ENCODE measurements at regions not wholly inside any gene's neighbourhood (a gene's known extent, or its start where the extent isn't known, plus 50 kb on each side); places are given as distances from the start of the nearest gene placed in this dataset.
"Not testable (repeated sequence)": the region's sequence is repeated elsewhere in the genome, so short reads cannot be mapped to it uniquely, and the experiment has no call there.

DNA sequence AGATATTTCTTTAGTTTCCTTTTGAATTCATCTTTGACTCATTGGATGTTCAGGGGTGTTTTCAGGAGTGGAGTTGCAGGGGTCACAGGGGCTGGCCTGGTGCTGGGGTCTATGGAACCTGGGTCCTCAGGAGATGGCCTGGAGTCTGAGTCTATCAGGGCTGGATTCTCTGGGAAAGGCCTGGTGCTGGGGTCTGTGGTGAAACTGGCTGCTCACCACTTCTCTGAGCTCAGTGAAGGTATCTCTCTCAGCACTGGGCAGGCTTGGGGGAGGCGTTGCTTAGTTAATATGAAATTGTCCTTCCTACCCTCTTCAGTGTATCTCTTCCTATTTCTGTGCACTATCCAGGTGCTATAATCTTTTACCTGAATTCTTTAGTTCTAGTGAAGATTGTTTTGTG lies 83.1 kb upstream of the SLC24A3 start:
- Mint-ChIP-seq H3K27ac (no peak overlapping the region), H3K27me3 (ENCODE audit: low read depth) (peaks cover 6% of the 10 kb centered on the region)

GRCh38 chr20:19129976-19130612 lies 82.3 kb upstream of the SLC24A3 start:
- Mint-ChIP-seq H3K4me1 (no peaks in the 10 kb centered on the region), H3K4me3 (no peak overlapping the region), H3K36me3 (ENCODE audit: low read depth) (no peaks in the 10 kb centered on the region), H3K9me3 (peaks cover 13% of the 10 kb centered on the region), H3K27ac (no peak overlapping the region), H3K27me3 (ENCODE audit: low read depth) (peaks cover 4% of the 10 kb centered on the region)
- TF ChIP-seq, protein P1, sequence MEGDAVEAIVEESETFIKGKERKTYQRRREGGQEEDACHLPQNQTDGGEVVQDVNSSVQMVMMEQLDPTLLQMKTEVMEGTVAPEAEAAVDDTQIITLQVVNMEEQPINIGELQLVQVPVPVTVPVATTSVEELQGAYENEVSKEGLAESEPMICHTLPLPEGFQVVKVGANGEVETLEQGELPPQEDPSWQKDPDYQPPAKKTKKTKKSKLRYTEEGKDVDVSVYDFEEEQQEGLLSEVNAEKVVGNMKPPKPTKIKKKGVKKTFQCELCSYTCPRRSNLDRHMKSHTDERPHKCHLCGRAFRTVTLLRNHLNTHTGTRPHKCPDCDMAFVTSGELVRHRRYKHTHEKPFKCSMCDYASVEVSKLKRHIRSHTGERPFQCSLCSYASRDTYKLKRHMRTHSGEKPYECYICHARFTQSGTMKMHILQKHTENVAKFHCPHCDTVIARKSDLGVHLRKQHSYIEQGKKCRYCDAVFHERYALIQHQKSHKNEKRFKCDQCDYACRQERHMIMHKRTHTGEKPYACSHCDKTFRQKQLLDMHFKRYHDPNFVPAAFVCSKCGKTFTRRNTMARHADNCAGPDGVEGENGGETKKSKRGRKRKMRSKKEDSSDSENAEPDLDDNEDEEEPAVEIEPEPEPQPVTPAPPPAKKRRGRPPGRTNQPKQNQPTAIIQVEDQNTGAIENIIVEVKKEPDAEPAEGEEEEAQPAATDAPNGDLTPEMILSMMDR (IDR thresholded peaks at IDR 0.05; ENCODE audit: unreplicated experiment in 3 of 3), result no peak

More for the DNA sequence above, 83.1 kb upstream of the SLC24A3 start:
- H3K9me3 Mint-ChIP-seq, result peaks cover 5% of the 10 kb centered on the region
- TF ChIP-seq, protein P1 (IDR thresholded peaks at IDR 0.05; ENCODE audit: unreplicated experiment in 3 of 3), result no peak
- H3K4me3 Mint-ChIP-seq, result no peak overlapping the region
- H3K4me1 Mint-ChIP-seq, result no peaks in the 10 kb centered on the region
- H3K36me3 Mint-ChIP-seq (ENCODE audit: low read depth), result no peaks in the 10 kb centered on the region

- no peaks in the 10 kb centered on the region for H3K36me3 Mint-ChIP-seq (ENCODE audit: low read depth)
- no peak overlapping the region for H3K27ac Mint-ChIP-seq
- no peak overlapping the region for H3K4me3 Mint-ChIP-seq
- no peaks in the 10 kb centered on the region for H3K4me1 Mint-ChIP-seq
- TF ChIP-seq, protein P1 (IDR thresholded peaks at IDR 0.05; ENCODE audit: unreplicated experiment in 3 of 3), result no peak
- peaks cover 4% of the 10 kb centered on the region for H3K27me3 Mint-ChIP-seq (ENCODE audit: low read depth)
- H3K9me3 Mint-ChIP-seq, result peaks cover 14% of the 10 kb centered on the region
Observed at GRCh38 chr20:19130613-19130984, 81.8 kb upstream of the SLC24A3 start.

GRCh38 chr20:19137641-19138040 lies 74.8 kb upstream of the SLC24A3 start:
- peaks cover 3% of the 10 kb centered on the region for H3K36me3 Mint-ChIP-seq (ENCODE audit: low read depth)
- H3K4me1 Mint-ChIP-seq, result peaks cover 13% of the 10 kb centered on the region
- peaks cover 55% of the 10 kb centered on the region for H3K9me3 Mint-ChIP-seq
- no peaks in the 10 kb centered on the region for H3K27me3 Mint-ChIP-seq (ENCODE audit: low read depth)
- H3K4me3 Mint-ChIP-seq, result no peak overlapping the region
- H3K27ac Mint-ChIP-seq, result no peak overlapping the region
- TF ChIP-seq, protein P1 (IDR thresholded peaks at IDR 0.05; ENCODE audit: unreplicated experiment in 3 of 3), result no peak

- H3K9me3 Mint-ChIP-seq, result peaks cover 52% of the 10 kb centered on the region
- H3K4me1 Mint-ChIP-seq, result peaks cover 15% of the 10 kb centered on the region
- peaks cover 3% of the 10 kb centered on the region for H3K36me3 Mint-ChIP-seq (ENCODE audit: low read depth)
- H3K4me3 Mint-ChIP-seq, result no peak overlapping the region
- TF ChIP-seq, protein P1 (IDR thresholded peaks at IDR 0.05; ENCODE audit: unreplicated experiment in 3 of 3), result no peak
- H3K27ac Mint-ChIP-seq, result no peak overlapping the region
- no peaks in the 10 kb centered on the region for H3K27me3 Mint-ChIP-seq (ENCODE audit: low read depth)
Observed at GRCh38 chr20:19138758-19139157, 73.7 kb upstream of the SLC24A3 start.

DNA sequence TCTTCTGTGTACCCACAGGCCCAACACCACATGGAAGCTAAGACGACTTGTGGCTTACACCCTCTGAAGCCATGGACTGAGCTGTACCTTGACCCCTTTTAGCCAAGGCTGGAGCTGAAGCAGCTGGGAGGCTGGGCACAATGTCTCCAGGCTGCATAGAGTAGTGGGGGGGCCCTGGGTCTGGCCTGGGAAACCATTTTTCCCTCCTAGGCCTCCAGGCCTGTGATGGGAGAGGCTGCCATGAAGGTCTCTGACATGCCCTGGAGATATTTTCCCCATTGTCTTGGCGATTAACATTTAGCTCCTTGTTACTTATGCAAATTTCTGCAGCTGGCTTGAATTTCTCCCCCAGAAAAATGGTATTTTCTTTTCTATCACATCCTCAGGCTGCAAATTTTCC lies 72.9 kb upstream of the SLC24A3 start:
- not testable (repeated sequence) for H3K27ac Mint-ChIP-seq; H3K27me3 Mint-ChIP-seq (ENCODE audit: low read depth); H3K4me3 Mint-ChIP-seq; H3K36me3 Mint-ChIP-seq (ENCODE audit: low read depth)
- Mint-ChIP-seq H3K9me3 (peaks cover 48% of the 10 kb centered on the region), H3K4me1 (peaks cover 15% of the 10 kb centered on the region)
